Glutamatergic neuron (in vitro differentiated cells): ENCODE measurements at regions not wholly inside any gene's neighbourhood (a gene's known extent, or its start where the extent isn't known, plus 50 kb on each side); places are given as distances from the start of the nearest gene placed in this dataset.

Experiments used
- DNase-seq: peaks from one replicate; pipeline ENCODE4 v3.0.0; 2022
- H3K27ac Mint-ChIP-seq: one replicate; pipeline ENCODE4 v1.8.0; 2020; ENCODE audit warnings: mild to moderate bottlenecking, mixed read lengths, inconsistent platforms; ENCODE audit not compliant: unreplicated experiment
- H3K27me3 Mint-ChIP-seq: one replicate; pipeline ENCODE4 v1.8.0; 2020; ENCODE audit warnings: mild to moderate bottlenecking, moderate library complexity, mixed read lengths, inconsistent platforms; ENCODE audit not compliant: unreplicated experiment
- H3K36me3 Mint-ChIP-seq: one replicate; pipeline ENCODE4 v1.8.0; 2020; ENCODE audit warnings: mild to moderate bottlenecking, mixed read lengths, inconsistent platforms; ENCODE audit not compliant: unreplicated experiment
- H3K4me1 Mint-ChIP-seq: one replicate; pipeline ENCODE4 v1.8.0; 2020; ENCODE audit warnings: mild to moderate bottlenecking, low read depth, mixed read lengths, inconsistent platforms; ENCODE audit not compliant: unreplicated experiment
- H3K4me3 Mint-ChIP-seq: one replicate; pipeline ENCODE4 v1.8.0; 2020; ENCODE audit warnings: mild to moderate bottlenecking, mixed read lengths, inconsistent platforms; ENCODE audit not compliant: unreplicated experiment
- H3K9me3 Mint-ChIP-seq: one replicate; pipeline ENCODE4 v1.8.0; 2020; ENCODE audit warnings: mild to moderate bottlenecking, moderate library complexity, mixed read lengths, inconsistent platforms; ENCODE audit not compliant: unreplicated experiment
- CTCF ChIP-seq: fragments of 200-600 bp; sonication (generic); IDR thresholded peaks from one replicate; pipeline ENCODE4 v1.5.0; 2021; ENCODE audit not compliant: partially characterized antibody, unreplicated experiment

DNA sequence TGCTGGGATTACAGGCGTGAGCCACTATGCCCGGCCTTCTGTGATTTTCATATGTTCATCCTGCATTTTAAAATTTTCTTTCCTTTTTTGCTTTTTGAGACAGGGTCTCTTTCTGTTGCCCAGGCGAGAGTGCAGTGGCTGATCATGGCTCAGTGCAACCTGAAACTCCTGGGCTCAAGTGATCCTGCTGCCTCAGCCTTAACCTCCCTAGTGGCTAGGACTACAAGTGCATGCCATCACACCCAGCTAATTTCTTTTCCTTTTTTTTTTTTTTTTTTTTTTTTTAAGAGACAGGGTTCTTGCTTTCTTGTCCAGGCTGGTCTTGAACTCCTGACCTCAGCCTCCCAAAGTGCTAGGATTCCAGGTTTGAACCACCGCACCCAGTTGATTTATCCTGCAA lies 54.1 kb upstream of the WT1 start:
- TF ChIP-seq CTCF, result peak; percentile 13
- H3K4me1 Mint-ChIP-seq, result no peaks in the 10 kb centered on the region
- H3K36me3 Mint-ChIP-seq, result no peaks in the 10 kb centered on the region
- peaks cover 2% of the 10 kb centered on the region for H3K9me3 Mint-ChIP-seq
- no peak overlapping the region for H3K4me3 Mint-ChIP-seq
- H3K27ac Mint-ChIP-seq, result no peak overlapping the region
- no peak for DNase-seq
- H3K27me3 Mint-ChIP-seq, result no peaks in the 10 kb centered on the region

GRCh38 chr11:32487270-32487669 lies 51.9 kb upstream of the WT1 start:
- no peak overlapping the region for H3K27ac Mint-ChIP-seq
- DNase-seq, result peak; percentile 26
- no peaks in the 10 kb centered on the region for H3K9me3 Mint-ChIP-seq
- H3K27me3 Mint-ChIP-seq, result no peaks in the 10 kb centered on the region
- TF ChIP-seq CTCF, result peak; percentile 49
- no peaks in the 10 kb centered on the region for H3K36me3 Mint-ChIP-seq
- no peak overlapping the region for H3K4me3 Mint-ChIP-seq
- H3K4me1 Mint-ChIP-seq, result no peaks in the 10 kb centered on the region

DNA sequence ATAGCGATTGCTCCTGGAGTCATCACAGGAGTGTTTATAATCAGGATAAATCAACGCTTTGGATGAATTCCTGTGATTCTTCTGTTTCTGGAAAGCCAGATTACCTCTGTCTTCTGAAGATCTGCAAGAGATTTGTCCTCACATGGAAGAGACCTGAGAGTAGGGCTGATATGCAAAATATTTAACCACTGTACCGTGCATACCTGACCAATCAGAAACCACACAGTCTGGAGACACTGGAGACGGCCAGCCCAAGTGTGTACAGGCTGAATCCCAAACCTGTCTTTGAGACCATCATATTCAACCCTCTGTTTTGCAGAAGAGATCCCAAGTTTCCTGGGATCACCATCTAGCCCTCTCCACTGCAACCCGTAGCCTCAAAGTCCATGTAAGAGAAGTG lies 50.4 kb upstream of the WT1 start:
- Mint-ChIP-seq H3K4me3 (no peak overlapping the region), H3K36me3 (no peaks in the 10 kb centered on the region), H3K4me1 (no peaks in the 10 kb centered on the region), H3K27ac (no peak overlapping the region), H3K9me3 (no peaks in the 10 kb centered on the region), H3K27me3 (no peaks in the 10 kb centered on the region)
- TF ChIP-seq CTCF, result no peak
- DNase-seq, result no peak
